NCI-H1417 treated with DMSO at 0.1 percent for 48 hours (cell line): ENCODE measurements at regions not wholly inside any gene's neighbourhood (a gene's known extent, or its start where the extent isn't known, plus 50 kb on each side); places are given as distances from the start of the nearest gene placed in this dataset.

ENCODE experiments used
- DNase-seq: peaks from one replicate; lab custom pipeline; 2025; lab: John Stamatoyannopoulos, UW

- no peak for DNase-seq
These were observed 100.8 kb upstream of the CD180 start for GRCh38 chr5:67297376-67297775.

DNA sequence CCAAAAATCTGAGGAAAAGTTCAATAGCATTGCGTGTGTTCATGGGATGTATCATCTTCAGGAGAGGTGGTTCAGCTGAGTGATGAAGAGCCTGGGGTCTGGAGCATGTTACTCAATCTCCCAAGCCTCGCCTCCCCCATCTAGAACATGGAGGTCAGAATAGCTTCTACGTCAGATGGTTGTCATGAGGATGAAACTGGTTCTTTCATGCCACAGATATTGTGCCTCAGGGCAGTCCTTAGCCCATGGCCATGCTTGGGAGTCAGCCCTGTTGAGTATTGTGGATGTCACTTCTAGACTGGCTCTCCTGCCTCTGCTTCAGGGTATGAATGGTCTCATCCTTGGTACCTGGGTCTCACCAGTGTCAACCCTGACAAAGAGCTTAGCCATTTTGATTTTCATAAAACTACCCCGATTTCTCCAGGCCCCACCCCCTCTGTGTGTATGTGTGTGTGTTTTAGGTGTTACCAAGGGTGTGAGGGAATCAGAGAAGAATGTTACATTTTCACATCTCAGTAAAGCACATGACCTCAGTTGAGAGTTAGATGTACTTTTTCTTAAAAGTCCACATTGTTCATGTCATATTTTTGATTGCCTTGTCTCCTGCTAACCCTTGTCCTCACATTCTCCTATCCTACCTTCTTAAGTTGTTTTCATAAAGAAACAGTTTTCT, 97.8 kb upstream of the CD180 start:
- DNase-seq, result no peak

GRCh38 chr5:67293226-67293625, 96.6 kb upstream of the CD180 start:
- DNase-seq, result no peak

DNA sequence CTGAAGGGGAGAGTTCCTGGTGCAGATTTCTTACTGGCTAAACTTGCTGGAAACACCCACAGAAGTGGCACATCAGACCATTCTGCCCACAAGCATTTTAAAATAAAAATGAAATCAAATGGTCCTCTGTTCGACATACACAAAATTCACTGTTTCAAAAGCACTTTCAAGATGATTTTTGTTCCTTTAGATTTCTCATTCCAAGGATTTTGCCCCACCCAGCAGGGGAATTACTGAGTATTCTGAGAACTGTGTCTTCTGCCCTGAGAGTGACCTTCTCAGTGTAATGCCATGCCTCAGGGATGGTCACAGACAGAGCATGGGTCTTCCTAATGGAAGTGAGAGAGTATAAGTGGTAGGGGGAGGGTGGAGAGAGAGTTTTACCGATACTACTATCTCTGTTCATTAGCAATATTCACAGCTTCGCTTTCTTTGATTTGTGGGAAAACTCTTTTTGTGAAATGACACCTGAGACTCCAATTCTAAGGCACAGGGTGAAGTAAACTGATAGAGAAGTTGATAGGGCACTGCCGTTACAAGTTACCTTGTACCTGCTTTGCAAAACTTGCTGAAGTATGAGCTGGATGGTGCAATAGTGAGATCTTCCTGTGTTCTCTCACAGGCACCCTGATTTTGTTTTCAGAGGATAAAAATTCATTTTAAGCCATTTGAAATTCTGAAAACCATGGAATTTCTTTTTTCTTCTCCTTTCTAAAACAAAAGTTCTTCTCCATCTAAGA, 95.8 kb upstream of the CD180 start:
- no peak for DNase-seq

- DNase-seq, result no peak
These were observed 95.1 kb upstream of the CD180 start for GRCh38 chr5:67291671-67292070.

DNA sequence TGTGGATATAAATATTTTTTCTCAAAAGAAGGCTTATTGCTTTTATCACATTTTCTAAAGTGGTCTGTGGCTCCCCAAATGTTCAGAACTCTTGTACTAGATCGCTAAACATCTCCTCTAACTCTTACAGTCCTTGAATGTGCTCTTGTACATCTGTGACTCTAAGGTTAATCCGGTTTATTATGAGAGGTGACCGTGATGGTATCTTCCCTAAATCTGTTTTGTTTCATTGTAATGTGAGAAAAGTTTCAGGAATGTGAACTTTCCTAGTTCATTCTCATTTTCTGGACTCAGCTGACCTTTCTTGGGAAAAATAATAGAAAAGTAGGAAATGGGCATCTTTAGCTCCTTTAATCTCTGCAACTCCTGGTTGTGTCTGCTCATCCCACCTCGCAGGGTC, 94.5 kb upstream of the CD180 start:
- no peak for DNase-seq

- no peak for DNase-seq
These were observed 94.1 kb upstream of the CD180 start for GRCh38 chr5:67290655-67291054.

DNA sequence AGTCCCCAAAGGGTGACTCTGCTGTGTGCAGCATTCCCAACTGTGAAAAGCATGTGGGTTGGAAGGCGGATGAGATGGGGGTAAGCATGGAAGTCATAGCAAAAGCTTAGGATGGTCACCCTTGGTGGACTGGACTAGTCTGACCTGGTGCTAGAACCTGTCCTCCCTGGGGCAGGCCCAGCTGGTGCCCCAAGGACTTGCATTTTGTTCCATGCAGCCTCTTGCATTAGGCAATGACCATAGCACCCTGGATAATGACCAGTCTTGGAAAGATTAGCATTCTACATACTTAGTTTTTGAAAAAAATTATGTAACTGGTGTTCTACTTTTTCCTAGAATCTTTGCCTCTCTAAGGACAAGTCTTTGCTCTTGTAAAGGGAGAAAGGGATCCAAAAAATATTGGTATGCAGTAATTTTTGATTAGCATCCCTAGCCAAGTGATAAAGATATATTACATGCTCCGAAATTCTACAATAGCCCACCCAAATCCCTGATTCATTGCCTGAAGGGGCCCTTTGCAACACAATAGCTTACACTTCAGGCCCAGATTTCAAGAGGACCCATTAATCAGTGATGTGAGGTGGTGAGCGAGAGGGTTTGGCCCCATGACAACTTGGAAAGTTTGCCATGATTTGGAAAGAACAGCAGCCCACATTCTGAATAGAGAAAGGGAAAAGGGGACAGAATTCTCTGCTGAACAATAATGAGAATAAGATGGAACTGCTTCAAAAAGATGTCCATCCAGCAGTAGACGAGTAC, 93.3 kb upstream of the CD180 start:
- DNase-seq, result no peak

- DNase-seq, result no peak
These were observed 91.1 kb upstream of the CD180 start for GRCh38 chr5:67287510-67288268.

DNA sequence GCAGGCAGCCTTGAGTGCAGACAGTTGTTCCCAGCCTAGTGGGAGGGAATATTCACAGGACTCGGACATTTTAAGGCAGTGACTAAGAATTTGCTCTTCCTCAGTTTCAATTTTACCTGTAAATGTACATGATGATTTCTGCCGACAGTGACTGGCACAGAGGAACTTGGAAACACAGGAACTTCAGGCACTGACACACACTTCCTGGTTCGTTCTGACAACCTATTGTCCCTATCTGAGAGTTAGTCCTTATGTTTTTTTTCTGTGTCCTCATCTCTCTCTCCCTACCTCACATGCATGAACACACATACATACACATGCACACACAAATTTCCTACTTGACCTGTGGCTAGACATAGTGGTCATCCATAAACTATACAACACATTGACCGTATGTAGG, 89.4 kb upstream of the CD180 start:
- no peak for DNase-seq

DNA sequence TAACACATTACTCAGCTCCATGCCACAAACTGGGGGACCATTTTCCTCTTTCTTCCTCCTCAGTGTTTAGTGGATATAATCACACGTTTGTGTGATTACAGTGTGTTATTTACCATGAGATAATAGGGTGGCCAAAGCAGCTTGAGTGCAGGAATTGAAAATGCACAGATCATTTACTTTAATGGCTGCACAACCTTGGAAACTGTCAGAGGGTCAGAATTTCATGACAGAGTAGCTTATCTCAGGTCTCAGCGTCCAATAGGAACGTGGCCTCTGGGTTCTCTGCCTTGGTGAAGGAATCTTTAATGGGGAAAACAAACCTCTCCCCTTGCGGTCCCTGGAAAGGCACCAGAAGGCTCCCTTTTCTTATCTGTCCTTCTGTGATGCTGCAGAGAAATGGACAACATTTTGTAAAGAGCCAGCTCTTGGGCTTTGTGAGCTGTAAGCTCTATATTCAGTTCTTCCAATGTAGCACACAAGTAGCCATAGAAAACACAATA, 87.4 kb upstream of the CD180 start:
- DNase-seq, result no peak

GRCh38 chr5:67283275-67283987, 86.8 kb upstream of the CD180 start:
- no peak for DNase-seq

- DNase-seq, result no peak
These were observed 85.3 kb upstream of the CD180 start for GRCh38 chr5:67281874-67282273.

DNA sequence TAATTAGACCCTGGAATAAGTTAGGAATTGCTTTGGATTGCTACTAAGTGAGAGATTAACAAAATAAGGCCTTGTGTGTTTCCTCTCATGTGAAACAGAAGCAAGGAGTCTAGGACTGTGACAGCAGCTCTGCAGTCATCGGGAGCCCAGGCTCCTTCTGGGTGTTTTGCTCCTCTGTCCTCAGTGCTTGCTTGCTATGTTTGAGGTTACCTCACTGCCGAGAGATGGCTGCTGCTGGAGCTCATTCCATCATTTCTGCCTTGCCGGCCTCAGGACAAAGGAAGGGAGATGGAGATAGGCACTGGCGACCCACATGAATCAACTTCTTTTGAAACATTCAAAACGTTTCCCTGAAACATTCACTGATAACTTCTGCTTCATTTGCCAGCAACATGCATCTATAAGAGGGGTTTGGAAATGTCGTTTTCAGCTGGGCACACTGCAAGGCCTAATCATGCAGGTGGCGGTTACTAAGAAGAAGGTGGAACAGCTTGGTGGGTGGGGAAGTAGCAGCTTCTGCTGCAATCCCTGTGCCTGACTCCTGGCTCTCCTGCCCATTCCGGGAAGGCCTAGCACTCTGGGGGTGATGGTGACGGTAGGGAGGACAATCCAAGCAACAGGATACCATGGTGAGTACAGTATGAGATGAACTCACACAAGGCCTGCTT, 77.2 kb upstream of the CD180 start:
- no peak for DNase-seq

- DNase-seq, result no peak
These were observed 76.0 kb upstream of the CD180 start for GRCh38 chr5:67272453-67273130.

DNA sequence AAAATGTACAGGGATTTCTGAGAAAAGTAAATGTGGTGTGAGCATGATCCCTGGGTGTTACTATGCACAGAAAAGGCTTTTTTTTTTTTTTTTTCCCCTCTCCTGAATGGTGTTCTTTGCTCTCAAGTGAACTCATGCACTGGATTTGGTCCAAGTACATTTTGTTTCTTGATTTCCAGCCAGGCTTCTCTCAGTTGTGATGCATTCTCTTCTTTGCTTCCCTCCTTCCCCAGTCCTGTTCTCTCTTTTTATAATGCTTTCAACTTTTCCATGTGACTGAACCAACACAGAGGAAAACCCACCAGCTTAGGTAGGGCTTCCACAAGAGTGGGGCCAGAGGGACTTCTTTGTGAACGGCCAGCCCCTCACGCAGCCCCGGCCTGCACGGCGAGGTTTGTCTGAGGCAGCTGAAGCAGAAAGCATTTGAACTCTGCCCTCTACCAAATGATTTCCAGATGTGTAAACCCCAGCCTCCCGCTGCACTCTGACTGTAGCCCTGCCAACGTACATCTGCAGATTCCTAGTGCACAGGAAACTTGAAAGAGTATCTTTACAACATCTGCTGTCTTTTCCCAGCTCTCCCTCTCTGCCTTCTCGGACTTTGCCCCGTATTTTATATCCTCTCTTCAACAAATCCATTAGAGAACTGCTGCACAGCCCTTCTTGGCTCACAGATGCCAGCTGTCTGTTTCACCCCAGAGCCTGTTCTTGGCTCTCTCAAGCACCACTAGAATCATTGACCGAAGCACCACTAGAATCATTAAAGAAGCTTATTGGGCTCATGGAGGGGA, 71.8 kb upstream of the CD180 start:
- DNase-seq, result no peak

- no peak for DNase-seq
These were observed 71.1 kb upstream of the CD180 start for GRCh38 chr5:67267512-67268216.

- no peak for DNase-seq
These were observed 70.2 kb upstream of the CD180 start for GRCh38 chr5:67266654-67267350.
